Astrocyte (in vitro differentiated cells and primary cell): ENCODE measurements at regions not wholly inside any gene's neighbourhood (a gene's known extent, or its start where the extent isn't known, plus 50 kb on each side); places are given as distances from the start of the nearest gene placed in this dataset.

Experiments
- CTCF ChIP-seq: IDR thresholded peaks from 2 replicates; pipeline ENCODE4 v1.5.1; 2011; ENCODE audit warnings: low read depth, mild to moderate bottlenecking, inconsistent platforms, low read length, moderate library complexity; ENCODE audit not compliant: insufficient read depth
- EZH2 ChIP-seq: IDR thresholded peaks from 2 replicates; pipeline ENCODE4 v1.6.1; 2012; ENCODE audit warnings: mild to moderate bottlenecking, low read length, inconsistent platforms; ENCODE audit not compliant: insufficient read depth

- TF ChIP-seq CTCF (no peak), EZH2 (no peak)
Observed at GRCh38 chr2:239544918-239545465, 144.2 kb upstream of the HDAC4 start.
